Mesendoderm (in vitro differentiated cells): ENCODE measurements at regions not wholly inside any gene's neighbourhood (a gene's known extent, or its start where the extent isn't known, plus 50 kb on each side); places are given as distances from the start of the nearest gene placed in this dataset.

Experiments
- DNase-seq: peaks from one replicate; pipeline ENCODE4 v3.0.0; 2013
- H2AK5ac ChIP-seq: 2 replicates; pipeline ENCODE4 v1.6.1; 2013; ENCODE audit warnings: low read length, inconsistent platforms
- H2BK120ac ChIP-seq: 2 replicates; pipeline ENCODE4 v1.6.1; 2013; ENCODE audit warnings: low read depth, mild to moderate bottlenecking, low read length, moderate library complexity, mixed read lengths
- H2BK15ac ChIP-seq: replicated peaks from 2 replicates; pipeline ENCODE4 v1.6.1; 2013; ENCODE audit warnings: low read depth, mild to moderate bottlenecking, moderate library complexity
- H2BK5ac ChIP-seq: 2 replicates; pipeline ENCODE4 v1.6.1; 2013; ENCODE audit warnings: low read length, inconsistent platforms
- H3K18ac ChIP-seq: 2 replicates; pipeline ENCODE4 v1.6.1; 2013; ENCODE audit warnings: mild to moderate bottlenecking, low read length, mixed read lengths
- H3K23ac ChIP-seq: one replicate; pipeline ENCODE4 v1.6.1; 2013; ENCODE audit warnings: low read length
- H3K27ac ChIP-seq: 2 replicates; pipeline ENCODE4 v1.5.1; 2013; ENCODE audit warnings: low read depth, mild to moderate bottlenecking, inconsistent platforms, low read length, moderate library complexity
- H3K27me3 ChIP-seq: 2 replicates; pipeline ENCODE4 v1.6.1; 2013; ENCODE audit warnings: low read length, control low read depth, mild to moderate bottlenecking, inconsistent platforms; ENCODE audit not compliant: insufficient read depth, poor library complexity
- H3K36me3 ChIP-seq: 2 replicates; pipeline ENCODE4 v1.6.1; 2013; ENCODE audit warnings: low read length, inconsistent platforms; ENCODE audit not compliant: control insufficient read depth, insufficient read depth
- H3K4ac ChIP-seq: one replicate; pipeline ENCODE4 v1.6.1; 2013; ENCODE audit warnings: low read depth, mild to moderate bottlenecking, low read length, moderate library complexity
- H3K4me1 ChIP-seq: 2 replicates; pipeline ENCODE4 v1.6.1; 2013; ENCODE audit warnings: low read depth, low read length, inconsistent platforms; ENCODE audit not compliant: control insufficient read depth
- H3K4me2 ChIP-seq: 2 replicates; pipeline ENCODE4 v1.6.1; 2013; ENCODE audit warnings: low read length
- H3K4me3 ChIP-seq: 2 replicates; pipeline ENCODE4 v1.5.1; 2013; ENCODE audit warnings: mild to moderate bottlenecking, low read length
- H3K56ac ChIP-seq: one replicate; pipeline ENCODE4 v1.6.1; 2013; ENCODE audit warnings: low read length
- H3K79me1 ChIP-seq: 2 replicates; pipeline ENCODE4 v1.6.1; 2013; ENCODE audit warnings: low read length, inconsistent platforms
- H3K79me2 ChIP-seq: 2 replicates; pipeline ENCODE4 v1.6.1; 2013; ENCODE audit warnings: mild to moderate bottlenecking, low read length; ENCODE audit not compliant: control insufficient read depth, insufficient read depth
- H3K9ac ChIP-seq: 2 replicates; pipeline ENCODE4 v1.6.1; 2013; ENCODE audit warnings: low read length, inconsistent platforms
- H4K5ac ChIP-seq: one replicate; pipeline ENCODE4 v1.6.1; 2013; ENCODE audit warnings: low read length
- H4K8ac ChIP-seq: one replicate; pipeline ENCODE4 v1.6.1; 2013; ENCODE audit warnings: low read depth, mild to moderate bottlenecking, control low read depth, low read length, moderate library complexity
- WGBS: extraction: QIAGEN DNeasy Blood & Tissue Kit; methylation state at CpG from one replicate; pipeline ENCODE4 v1.1.7; 2013; ENCODE audit warnings: low lambda C conversion rate, missing lambda C conversion rate; ENCODE audit not compliant: insufficient coverage; ENCODE audit errors: extremely low coverage; 5-methylcytosine and 5-hydroxymethylcytosine counted together

DNA sequence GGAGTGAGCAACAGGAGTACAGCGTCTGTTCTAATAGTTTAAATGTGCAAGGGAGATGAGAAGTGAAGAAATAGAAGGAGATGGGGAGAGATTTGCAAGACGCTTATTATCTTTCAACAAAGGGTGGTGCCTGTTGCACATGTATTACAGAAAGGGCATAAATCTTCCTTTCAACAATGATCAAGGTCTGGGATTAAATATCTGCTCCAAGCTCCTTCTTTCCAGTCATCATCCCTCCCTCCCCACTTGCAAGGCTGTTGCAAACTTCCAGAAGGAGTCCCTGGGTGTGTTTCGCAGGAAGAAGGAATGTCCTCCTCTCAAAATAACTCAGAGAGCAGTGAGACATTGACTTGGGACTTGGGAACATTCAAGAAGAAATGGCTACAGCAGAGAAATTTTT is 63.5 kb upstream of the MYCBP2 start:
- H3K9ac ChIP-seq: no peak overlapping the region
- WGBS: no CpG with 5 or more reads among the region's 3 CpGs
- no peaks in the 10 kb centered on the region for H3K4me1 ChIP-seq

DNA sequence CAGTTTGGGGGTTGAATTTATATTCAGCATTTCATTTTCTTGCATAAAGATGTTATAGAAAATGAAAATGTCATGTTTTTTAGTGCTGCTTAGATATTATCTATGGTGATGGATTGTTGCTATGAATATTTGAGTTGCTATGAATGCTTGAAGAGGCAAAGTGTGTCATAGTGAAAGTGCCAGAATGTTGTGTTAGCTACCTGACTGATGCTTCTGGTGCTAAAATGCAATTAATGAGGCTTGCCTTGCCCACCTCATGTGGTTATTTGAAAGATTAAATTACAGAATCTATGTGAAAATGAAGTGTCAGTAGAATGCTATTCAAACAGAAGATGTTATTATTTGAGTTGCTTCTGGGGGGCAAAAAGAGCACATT is 62.7 kb upstream of the MYCBP2 start:
- Histone ChIP-seq H3K23ac (no peak overlapping the region), H3K79me2 (no peaks in the 10 kb centered on the region), H4K5ac (no peak overlapping the region), H3K27ac (no peak overlapping the region), H4K8ac (no peak overlapping the region), H3K4me1 (no peaks in the 10 kb centered on the region), H3K27me3 (no peaks in the 10 kb centered on the region), H3K4me2 (no peak overlapping the region), H3K18ac (no peak overlapping the region), H2BK15ac (no peak overlapping the region), H3K79me1 (no peaks in the 10 kb centered on the region), H3K9ac (no peak overlapping the region), H2BK5ac (no peak overlapping the region), H3K56ac (no peak overlapping the region), H3K4ac (no peak overlapping the region), H2AK5ac (no peak overlapping the region), H3K4me3 (no peak overlapping the region), H2BK120ac (no peak overlapping the region), H3K36me3 (no peaks in the 10 kb centered on the region)
- DNase-seq: no peak

More for the DNA sequence above, 63.5 kb upstream of the MYCBP2 start:
- Histone ChIP-seq H3K4ac (no peak overlapping the region), H3K79me2 (no peaks in the 10 kb centered on the region), H3K4me2 (no peak overlapping the region), H3K56ac (no peak overlapping the region), H2BK120ac (no peak overlapping the region), H3K27me3 (no peaks in the 10 kb centered on the region), H3K23ac (no peak overlapping the region), H3K18ac (no peak overlapping the region), H3K36me3 (no peaks in the 10 kb centered on the region), H4K5ac (no peak overlapping the region), H3K79me1 (no peaks in the 10 kb centered on the region), H2BK15ac (no peak overlapping the region), H3K4me3 (no peak overlapping the region), H4K8ac (no peak overlapping the region), H2BK5ac (no peak overlapping the region), H2AK5ac (no peak overlapping the region), H3K27ac (no peak overlapping the region)
- no peak for DNase-seq

DNA sequence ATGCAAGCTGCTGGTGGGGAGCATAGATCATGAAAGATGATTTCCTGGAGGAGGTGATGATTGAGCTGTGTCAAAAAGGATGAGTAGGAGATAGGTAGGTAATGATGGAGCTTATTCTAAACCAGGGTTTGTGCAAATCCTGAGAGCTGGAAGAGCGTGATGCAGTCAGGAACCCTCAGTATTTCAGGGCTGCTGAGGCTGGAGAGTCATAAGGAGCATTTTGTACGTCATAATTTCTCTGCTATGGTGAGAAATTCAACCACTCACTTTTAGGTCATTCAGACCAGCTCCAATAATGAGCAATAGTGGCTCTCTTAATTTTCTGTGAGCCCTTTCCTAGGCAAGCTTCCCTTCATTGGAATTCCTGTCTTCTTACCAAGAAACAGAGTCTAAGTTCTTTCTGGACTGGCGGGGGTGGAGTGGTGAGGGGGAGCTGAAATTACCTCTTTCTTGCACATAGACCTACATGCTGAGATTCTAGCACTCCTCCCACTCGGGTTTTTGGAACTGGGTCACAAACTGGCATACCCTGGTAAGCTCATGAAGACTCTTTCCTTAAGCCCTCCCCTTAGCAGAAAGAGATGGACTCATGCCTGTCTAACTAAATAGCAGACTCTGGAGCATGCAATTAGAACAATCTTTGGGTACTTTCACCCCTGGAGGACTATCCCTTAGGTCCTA is 62.2 kb upstream of the MYCBP2 start:
- no peak overlapping the region for H3K9ac ChIP-seq

DNA sequence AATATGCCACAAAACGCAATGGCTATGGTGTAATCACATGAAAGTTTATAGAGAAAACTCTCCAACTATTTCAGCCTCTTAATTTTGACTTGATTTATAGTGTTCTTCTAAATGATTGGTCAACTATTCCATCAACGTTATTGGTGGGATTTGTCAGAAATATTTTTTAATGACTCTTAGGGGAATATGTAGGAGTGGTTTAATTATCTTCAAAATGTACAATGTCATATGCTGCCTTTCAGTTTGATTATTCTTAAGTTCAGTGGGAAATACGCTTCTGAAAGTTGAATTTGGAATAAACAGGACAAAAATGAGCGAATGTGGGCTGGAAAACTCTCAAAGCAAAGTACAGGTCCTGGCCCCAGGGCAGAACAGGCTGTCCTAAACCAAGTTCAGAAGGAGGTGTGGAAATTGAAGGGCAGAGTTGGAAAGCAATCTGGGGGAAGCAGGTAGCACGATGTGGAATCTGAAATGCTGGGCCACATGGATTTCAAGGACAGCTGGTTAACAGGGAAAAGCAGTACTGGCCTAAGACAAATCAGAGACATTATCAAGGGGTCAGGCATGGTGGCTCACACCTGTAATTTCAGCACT is 60.8 kb upstream of the MYCBP2 start:
- H3K18ac ChIP-seq: no peak overlapping the region
- no peaks in the 10 kb centered on the region for H3K36me3 ChIP-seq
- H2BK120ac ChIP-seq: no peak overlapping the region
- H3K56ac ChIP-seq: no peak overlapping the region
- no peaks in the 10 kb centered on the region for H3K4me1 ChIP-seq
- DNase-seq: no peak
- WGBS: no CpG with 5 or more reads among the region's 5 CpGs
- H3K79me1 ChIP-seq: no peaks in the 10 kb centered on the region
- no peak overlapping the region for H4K8ac ChIP-seq
- no peaks in the 10 kb centered on the region for H3K79me2 ChIP-seq
- no peak overlapping the region for H2BK5ac ChIP-seq
- no peak overlapping the region for H3K4me2 ChIP-seq
- H2BK15ac ChIP-seq: no peak overlapping the region
- H2AK5ac ChIP-seq: no peak overlapping the region
- no peak overlapping the region for H3K27ac ChIP-seq
- H4K5ac ChIP-seq: no peak overlapping the region
- no peak overlapping the region for H3K4me3 ChIP-seq
- no peak overlapping the region for H3K23ac ChIP-seq
- no peak overlapping the region for H3K9ac ChIP-seq
- no peak overlapping the region for H3K4ac ChIP-seq
- H3K27me3 ChIP-seq: no peaks in the 10 kb centered on the region

More for the DNA sequence above, 62.2 kb upstream of the MYCBP2 start:
- DNase-seq: no peak
- Histone ChIP-seq H2AK5ac (no peak overlapping the region), H3K79me2 (no peaks in the 10 kb centered on the region), H3K4me3 (no peak overlapping the region), H2BK5ac (no peak overlapping the region), H3K23ac (no peak overlapping the region), H3K18ac (no peak overlapping the region), H3K4me1 (no peaks in the 10 kb centered on the region), H3K4ac (no peak overlapping the region), H3K27ac (no peak overlapping the region), H2BK15ac (no peak overlapping the region), H3K56ac (no peak overlapping the region), H4K5ac (no peak overlapping the region), H3K36me3 (no peaks in the 10 kb centered on the region), H2BK120ac (no peak overlapping the region), H3K27me3 (no peaks in the 10 kb centered on the region), H3K4me2 (no peak overlapping the region), H3K79me1 (no peaks in the 10 kb centered on the region), H4K8ac (no peak overlapping the region)
- no CpG with 5 or more reads among the region's 4 CpGs for WGBS

DNA sequence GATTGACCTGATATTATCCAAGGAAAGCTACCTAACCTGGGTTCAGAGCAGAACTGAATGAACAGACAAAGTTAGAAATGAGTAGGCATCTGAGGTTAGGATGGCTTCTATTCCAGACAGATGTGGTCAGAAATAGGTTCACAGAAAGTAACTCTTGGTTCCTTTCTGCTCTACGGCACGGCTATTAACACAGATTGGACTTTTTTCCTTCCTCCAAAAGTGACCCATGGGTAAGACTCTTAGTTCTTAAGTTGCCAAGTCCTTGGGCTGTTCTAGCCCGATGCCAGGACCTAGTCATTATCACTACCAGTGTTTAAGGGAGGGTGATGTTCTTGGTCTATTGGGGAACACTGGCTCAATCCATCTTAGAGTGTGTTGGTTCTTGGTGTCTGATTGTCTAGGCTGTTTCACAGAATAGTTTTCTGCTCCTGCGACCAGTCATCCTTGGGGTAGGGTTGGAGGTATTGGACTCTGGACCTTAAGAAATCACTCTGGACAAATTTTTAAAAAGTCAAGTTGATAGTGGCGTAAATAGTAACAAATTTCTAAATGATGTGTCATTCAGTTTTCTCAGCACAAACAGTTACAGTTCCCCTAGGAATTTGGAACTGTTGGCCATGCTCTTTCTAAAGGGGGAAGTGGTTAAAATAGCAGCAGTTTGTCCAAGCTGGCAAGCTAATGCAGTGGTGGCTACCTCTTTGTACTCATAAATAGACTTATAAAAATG is 60.1 kb upstream of the MYCBP2 start:
- Histone ChIP-seq H3K27ac (no peak overlapping the region), H4K8ac (no peak overlapping the region), H3K4ac (no peak overlapping the region), H2BK15ac (no peak overlapping the region), H3K79me1 (no peaks in the 10 kb centered on the region), H3K18ac (no peak overlapping the region), H3K56ac (no peak overlapping the region), H3K36me3 (no peaks in the 10 kb centered on the region), H3K4me1 (no peaks in the 10 kb centered on the region), H2AK5ac (no peak overlapping the region), H3K23ac (no peak overlapping the region), H2BK5ac (no peak overlapping the region), H4K5ac (no peak overlapping the region), H3K27me3 (no peaks in the 10 kb centered on the region), H3K4me2 (no peak overlapping the region), H2BK120ac (no peak overlapping the region), H3K9ac (no peak overlapping the region), H3K79me2 (no peaks in the 10 kb centered on the region), H3K4me3 (no peak overlapping the region)
- WGBS: no CpG with 5 or more reads among the region's 5 CpGs
- DNase-seq: no peak
